Gastrocnemius medialis (tissue), 4 donors: ENCODE measurements at regions not wholly inside any gene's neighbourhood (a gene's known extent, or its start where the extent isn't known, plus 50 kb on each side); places are given as distances from the start of the nearest gene placed in this dataset.

ENCODE experiments used
- POLR2A ChIP-seq, 2 donors: fragments of 450-650 bp; IDR thresholded peaks; one replicate each; pipeline ENCODE4 v1.6.1; 2017; ENCODE audit warnings: antibody characterized with exemption in 2 of 2, mild to moderate bottlenecking in 2 of 2, moderate library complexity in 2 of 2
- TF ChIP-seq, protein P1 (sequence below), 5 experiments: fragments of 450-650 bp in 3 of 5; fragments of 200-600 bp in 2 of 5; sonication (generic) in 2 of 5; IDR thresholded peaks in 4 of 5; conservative IDR thresholded peaks in 1 of 5; 1 replicate in 4 of 5; 2 replicates in 1 of 5; pipeline ENCODE4 v1.5.1; 2016 to 2019; ENCODE audit warnings: antibody characterized with exemption in 5 of 5, mild to moderate bottlenecking in 3 of 5, moderate library complexity in 3 of 5

DNA sequence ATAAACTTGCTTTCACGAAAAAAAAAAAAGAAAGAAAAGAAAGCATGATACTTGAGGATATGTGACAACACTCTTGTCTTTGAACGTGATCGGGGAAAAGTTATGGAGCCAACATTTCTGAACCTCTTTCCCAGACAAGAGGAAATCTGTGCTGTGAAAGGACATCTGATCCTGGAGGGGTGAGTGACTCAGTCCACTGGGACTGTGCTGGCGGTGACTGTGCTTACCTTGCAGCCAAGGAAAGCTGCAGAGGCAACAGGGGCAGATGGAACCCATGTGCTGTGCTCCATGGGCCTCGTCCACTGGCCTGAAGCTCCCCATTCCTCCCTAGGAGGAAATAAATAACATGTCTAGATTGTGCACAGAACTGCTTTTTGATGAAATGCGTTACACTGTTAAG, 116.5 kb upstream of the RAB11FIP2 start:
- TF ChIP-seq, protein P1, sequence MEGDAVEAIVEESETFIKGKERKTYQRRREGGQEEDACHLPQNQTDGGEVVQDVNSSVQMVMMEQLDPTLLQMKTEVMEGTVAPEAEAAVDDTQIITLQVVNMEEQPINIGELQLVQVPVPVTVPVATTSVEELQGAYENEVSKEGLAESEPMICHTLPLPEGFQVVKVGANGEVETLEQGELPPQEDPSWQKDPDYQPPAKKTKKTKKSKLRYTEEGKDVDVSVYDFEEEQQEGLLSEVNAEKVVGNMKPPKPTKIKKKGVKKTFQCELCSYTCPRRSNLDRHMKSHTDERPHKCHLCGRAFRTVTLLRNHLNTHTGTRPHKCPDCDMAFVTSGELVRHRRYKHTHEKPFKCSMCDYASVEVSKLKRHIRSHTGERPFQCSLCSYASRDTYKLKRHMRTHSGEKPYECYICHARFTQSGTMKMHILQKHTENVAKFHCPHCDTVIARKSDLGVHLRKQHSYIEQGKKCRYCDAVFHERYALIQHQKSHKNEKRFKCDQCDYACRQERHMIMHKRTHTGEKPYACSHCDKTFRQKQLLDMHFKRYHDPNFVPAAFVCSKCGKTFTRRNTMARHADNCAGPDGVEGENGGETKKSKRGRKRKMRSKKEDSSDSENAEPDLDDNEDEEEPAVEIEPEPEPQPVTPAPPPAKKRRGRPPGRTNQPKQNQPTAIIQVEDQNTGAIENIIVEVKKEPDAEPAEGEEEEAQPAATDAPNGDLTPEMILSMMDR (IDR thresholded peaks at IDR 0.05 in 4 of 5, conservative IDR thresholded peaks at IDR 0.05 in 1 of 5) = no peak
- no peak for TF ChIP-seq POLR2A (IDR thresholded peaks at IDR 0.05)
